Stimulated activated CD8-positive, alpha-beta memory T cell treated with anti-CD3 and anti-CD28 coated beads, Interleukin-15, amount 100 ng/mL, for 24 hours (primary cell): ENCODE measurements at regions not wholly inside any gene's neighbourhood (a gene's known extent, or its start where the extent isn't known, plus 50 kb on each side); places are given as distances from the start of the nearest gene placed in this dataset.
"Not testable (repeated sequence)": the region's sequence is repeated elsewhere in the genome, so short reads cannot be mapped to it uniquely, and the experiment has no call there.

ENCODE experiments used
- DNase-seq: peaks from one replicate; pipeline ENCODE4 v3.0.0-alpha.2; 2020; ENCODE audit warnings: low read depth

- no peak for DNase-seq
These were observed 812.2 kb downstream of the DTWD2 start for GRCh38 chr5:118176146-118176545.

- DNase-seq = no peak
These were observed 813.7 kb downstream of the DTWD2 start for GRCh38 chr5:118174671-118175070.

- no peak for DNase-seq
These were observed 815.0 kb downstream of the DTWD2 start for GRCh38 chr5:118173340-118173739.

- DNase-seq = no peak
These were observed 822.7 kb downstream of the DTWD2 start for GRCh38 chr5:118165619-118166018.

- no peak for DNase-seq
These were observed 832.2 kb downstream of the DTWD2 start for GRCh38 chr5:118156181-118156580.

GRCh38 chr5:118146824-118147223 is 841.5 kb downstream of the DTWD2 start:
- DNase-seq = no peak

- DNase-seq = no peak
These were observed 843.8 kb downstream of the DTWD2 start for GRCh38 chr5:118144540-118144939.

GRCh38 chr5:118139361-118139760 is 849.0 kb downstream of the DTWD2 start:
- DNase-seq = no peak

- no peak for DNase-seq
These were observed 862.2 kb downstream of the DTWD2 start for GRCh38 chr5:118126159-118126558.

- no peak for DNase-seq
These were observed 862.7 kb downstream of the DTWD2 start for GRCh38 chr5:118125687-118126086.

GRCh38 chr5:118121258-118121657 is 867.1 kb downstream of the DTWD2 start:
- no peak for DNase-seq

- DNase-seq = no peak
These were observed 872.6 kb downstream of the DTWD2 start for GRCh38 chr5:118115791-118116190.

- no peak for DNase-seq
These were observed 876.4 kb downstream of the DTWD2 start for GRCh38 chr5:118111956-118112355.

- not testable (repeated sequence) for DNase-seq
These were observed 881.1 kb downstream of the DTWD2 start for GRCh38 chr5:118107246-118107645.

- no peak for DNase-seq
These were observed 889.6 kb downstream of the DTWD2 start for GRCh38 chr5:118098716-118099115.

- DNase-seq = no peak
These were observed 893.2 kb downstream of the DTWD2 start for GRCh38 chr5:118095115-118095514.

GRCh38 chr5:118088448-118088847 is 899.9 kb downstream of the DTWD2 start:
- DNase-seq = no peak

- no peak for DNase-seq
These were observed 911.9 kb downstream of the DTWD2 start for GRCh38 chr5:118076490-118076889.

- no peak for DNase-seq
These were observed 918.3 kb downstream of the DTWD2 start for GRCh38 chr5:118070041-118070440.

- no peak for DNase-seq
These were observed 918.9 kb downstream of the DTWD2 start for GRCh38 chr5:118069452-118069851.

- DNase-seq = no peak
These were observed 919.5 kb downstream of the DTWD2 start for GRCh38 chr5:118068886-118069285.

- DNase-seq = not testable (repeated sequence)
These were observed 924.5 kb downstream of the DTWD2 start for GRCh38 chr5:118063836-118064235.

GRCh38 chr5:118060833-118061232 is 927.5 kb downstream of the DTWD2 start:
- DNase-seq = no peak

- DNase-seq = no peak
These were observed 935.8 kb downstream of the DTWD2 start for GRCh38 chr5:118052503-118052902.

- DNase-seq = no peak
These were observed 944.2 kb downstream of the DTWD2 start for GRCh38 chr5:118044169-118044568.
